ENCODE measurements at regions not wholly inside any gene's neighbourhood (a gene's known extent, or its start where the extent isn't known, plus 50 kb on each side); places are given as distances from the start of the nearest gene placed in this dataset.

- Histone ChIP-seq H3K79me2 (ENCODE audit: control insufficient read depth, insufficient read depth, low read length) (no peaks in the 10 kb centered on the region), H2AFZ (ENCODE audit: control insufficient read depth, low read length) (no peak overlapping the region), H3K4me3 (ENCODE audit: control insufficient read depth in 2 of 3, extremely low read depth in 1 of 3, insufficient read depth in 2 of 3, low read depth in 1 of 3, low read length in 3 of 3) (no peak overlapping the region), H3K9me1 (ENCODE audit: control insufficient read depth, extremely low read depth, insufficient read depth, low read length) (no peaks in the 10 kb centered on the region), H3K27me3 (ENCODE audit: control insufficient read depth, extremely low read depth, insufficient read depth, low read length) (no peaks in the 10 kb centered on the region), H4K20me1 (ENCODE audit: control insufficient read depth, extremely low read depth, insufficient read depth, low read length) (no peaks in the 10 kb centered on the region), H3K4me1 (ENCODE audit: control insufficient read depth, extremely low read depth, insufficient read depth, low read length) (peaks cover 13% of the 10 kb centered on the region), H3K4me2 (ENCODE audit: control insufficient read depth, extremely low read depth, insufficient read depth, low read depth, low read length) (no peak overlapping the region), H3K9ac (ENCODE audit: control insufficient read depth, extremely low read depth, insufficient read depth, low read length) (no peak overlapping the region), H3K27ac (ENCODE audit: control insufficient read depth, insufficient read depth, low read length) (no peak overlapping the region), H3K36me3 (ENCODE audit: control insufficient read depth in 2 of 2, extremely low read depth in 1 of 2, insufficient read depth in 2 of 2, low read length in 2 of 2) (no peaks in the 10 kb centered on the region), H3K9me3 (ENCODE audit: control insufficient read depth, low read depth, low read length) (no peaks in the 10 kb centered on the region)
- FAIRE-seq: no peak
- dilution Hi-C loops (cut with MboI; ENCODE audit: extremely low pct_ligation_motif_present, low sequenced_read_pairs): no loop called here
- DNase-seq (ENCODE audit: low read depth, low spot score): no peak
- TF ChIP-seq EZH2 (IDR thresholded peaks at IDR 0.05; ENCODE audit: low read length) (no peak), CTCF (optimal IDR thresholded peaks at IDR 0.05 in 1 of 3, IDR thresholded peaks at IDR 0.05 in 1 of 3, conservative IDR thresholded peaks at IDR 0.05 in 1 of 3; ENCODE audit: extremely low read depth in 1 of 3, insufficient read depth in 2 of 3, low read length in 3 of 3) (no peak)
Observed at GRCh38 chr15:95016511-95017229, 785.3 kb downstream of the MCTP2 start.

- H3K4me2 ChIP-seq (ENCODE audit: control insufficient read depth, extremely low read depth, insufficient read depth, low read depth, low read length): no peak overlapping the region
- H2AFZ ChIP-seq (ENCODE audit: control insufficient read depth, low read length): no peak overlapping the region
- no peaks in the 10 kb centered on the region for H4K20me1 ChIP-seq (ENCODE audit: control insufficient read depth, extremely low read depth, insufficient read depth, low read length)
- H3K27me3 ChIP-seq (ENCODE audit: control insufficient read depth, extremely low read depth, insufficient read depth, low read length): no peaks in the 10 kb centered on the region
- H3K4me3 ChIP-seq (ENCODE audit: control insufficient read depth in 2 of 3, extremely low read depth in 1 of 3, insufficient read depth in 2 of 3, low read depth in 1 of 3, low read length in 3 of 3): no peak overlapping the region
- dilution Hi-C loops (cut with MboI; ENCODE audit: extremely low pct_ligation_motif_present, low sequenced_read_pairs): no loop called here
- no peaks in the 10 kb centered on the region for H3K9me3 ChIP-seq (ENCODE audit: control insufficient read depth, low read depth, low read length)
- H3K9me1 ChIP-seq (ENCODE audit: control insufficient read depth, extremely low read depth, insufficient read depth, low read length): no peaks in the 10 kb centered on the region
- H3K27ac ChIP-seq (ENCODE audit: control insufficient read depth, insufficient read depth, low read length): no peak overlapping the region
- TF ChIP-seq CTCF (optimal IDR thresholded peaks at IDR 0.05 in 1 of 3, IDR thresholded peaks at IDR 0.05 in 1 of 3, conservative IDR thresholded peaks at IDR 0.05 in 1 of 3; ENCODE audit: extremely low read depth in 1 of 3, insufficient read depth in 2 of 3, low read length in 3 of 3) (no peak), EZH2 (IDR thresholded peaks at IDR 0.05; ENCODE audit: low read length) (no peak)
- no peaks in the 10 kb centered on the region for H3K79me2 ChIP-seq (ENCODE audit: control insufficient read depth, insufficient read depth, low read length)
- DNase-seq (ENCODE audit: low read depth, low spot score) (no peak), FAIRE-seq (no peak)
- H3K9ac ChIP-seq (ENCODE audit: control insufficient read depth, extremely low read depth, insufficient read depth, low read length): no peak overlapping the region
- H3K36me3 ChIP-seq (ENCODE audit: control insufficient read depth in 2 of 2, extremely low read depth in 1 of 2, insufficient read depth in 2 of 2, low read length in 2 of 2): no peaks in the 10 kb centered on the region
- H3K4me1 ChIP-seq (ENCODE audit: control insufficient read depth, extremely low read depth, insufficient read depth, low read length): peaks cover 13% of the 10 kb centered on the region
Observed at GRCh38 chr15:95017666-95018328, 786.4 kb downstream of the MCTP2 start.

All from keratinocyte (primary cell).